ENCODE measurements at regions not wholly inside any gene's neighbourhood (a gene's known extent, or its start where the extent isn't known, plus 50 kb on each side); places are given as distances from the start of the nearest gene placed in this dataset.

GRCh38 chrX:115390078-115390477 lies 100.6 kb downstream of the LUZP4 start:
- no peak for TF ChIP-seq NR2C2 (CRISPR knock-in tag; IDR thresholded peaks at IDR 0.05)
- no peak for TF ChIP-seq ATF2 (CRISPR knock-in tag; IDR thresholded peaks at IDR 0.05; ENCODE audit: borderline replicate concordance, low read depth)
- no peak for TF ChIP-seq FOXJ3 (CRISPR knock-in tag; IDR thresholded peaks at IDR 0.05; ENCODE audit: borderline replicate concordance)
- no peak for TF ChIP-seq NR1H2 (CRISPR knock-in tag; IDR thresholded peaks at IDR 0.05)
- TF ChIP-seq CTCF (IDR thresholded peaks at IDR 0.05): no peak
- no peak for TF ChIP-seq MAX (CRISPR knock-in tag; IDR thresholded peaks at IDR 0.05)
- TF ChIP-seq ATF3 (CRISPR knock-in tag; conservative IDR thresholded peaks at IDR 0.05): no peak
- TF ChIP-seq E2F1 (CRISPR knock-in tag; IDR thresholded peaks at IDR 0.05): no peak
- TF ChIP-seq SMAD3 (CRISPR knock-in tag; IDR thresholded peaks at IDR 0.05; ENCODE audit: borderline replicate concordance): no peak
- TF ChIP-seq GRHL2 (CRISPR knock-in tag; IDR thresholded peaks at IDR 0.05; ENCODE audit: insufficient replicate concordance, severe bottlenecking): no peak
- TF ChIP-seq PREB (CRISPR knock-in tag; IDR thresholded peaks at IDR 0.05; ENCODE audit: borderline replicate concordance): no peak

All from WTC11 (cell line).